HCT116 (cell line): ENCODE measurements at regions not wholly inside any gene's neighbourhood (a gene's known extent, or its start where the extent isn't known, plus 50 kb on each side); places are given as distances from the start of the nearest gene placed in this dataset.

Source experiments
- ATAC-seq: fragments of 200-7000 bp; cut with Tn5 transposase; 2 replicates; pipeline ENCODE4 v1.9.1; 2020; ENCODE audit warnings: mild to moderate bottlenecking, moderate library complexity
- BruUV-seq: library from RNA; stranded (reverse); fragments of 400-500 nt; replicated peaks from 2 replicates; lab custom pipeline; 2021; lab: Mats Ljungman, UMichigan
- CTCF ChIA-PET: fragments of 300-600 bp; sonication (Branson Sonifier 250); formaldehyde crosslinking; loops from one replicate; lab custom pipeline; 2021; ENCODE audit warnings: antibody characterized with exemption; lab: Charles Lee
- POLR2A ChIA-PET: fragments of 300-600, 350-600 bp; sonication (Branson Sonifier 250); formaldehyde crosslinking; loops from one replicate; lab custom pipeline; 2021; ENCODE audit warnings: antibody characterized with exemption; lab: Charles Lee
- RAD21 ChIA-PET, 2 experiments: fragments of 300-600 bp; sonication (Branson Sonifier 250); formaldehyde crosslinking; loops; one replicate each; lab custom pipeline; 2023; ENCODE audit warnings: low total read pairs in 2 of 2; ENCODE audit not compliant: uncharacterized antibody in 2 of 2, unreplicated experiment in 2 of 2, low non-redundant PET in 1 of 2; lab: Charles Lee
- DNase-seq: peaks from one replicate; pipeline ENCODE4 v3.0.0-alpha.2; 2010; ENCODE audit warnings: low read depth, low spot score
- H2AFZ ChIP-seq: fragments of 200-600 bp; shearing (Covaris generic), sonication (generic); 2 replicates; pipeline ENCODE4 v1.6.1; 2017; ENCODE audit warnings: low read depth, mixed run types, mixed read lengths, antibody characterized with exemption, low read length; ENCODE audit not compliant: poor library complexity, severe bottlenecking
- H3K27ac ChIP-seq: 2 replicates; pipeline ENCODE4 v1.5.1; 2012; ENCODE audit warnings: low read depth, low read length
- H3K27me3 ChIP-seq: fragments of 200-600 bp; sonication (generic); 2 replicates; pipeline ENCODE4 v1.6.1; 2016; ENCODE audit warnings: mixed run types, low read length, mixed read lengths; ENCODE audit not compliant: insufficient read depth
- H3K36me3 ChIP-seq, 2 experiments: fragments of 200-500 bp in 1 of 2; fragments of 200-600 bp in 1 of 2; sonication (Bioruptor generic) in 1 of 2; sonication (generic) in 1 of 2; 2 replicates each; pipeline versions ENCODE4 v1.5.1 to v1.6.1; 2014 to 2016; ENCODE audit warnings: low read length in 2 of 2, inconsistent platforms in 1 of 2, mixed read lengths in 1 of 2, mixed run types in 1 of 2; ENCODE audit not compliant: insufficient read depth in 2 of 2, control insufficient read depth in 1 of 2
- H3K4me1 ChIP-seq, 2 experiments: fragments of 200-600 bp in 1 of 2; sonication (generic) in 1 of 2; 2 replicates each; pipeline versions ENCODE4 v1.5.1 to v1.6.1; 2012 to 2017; ENCODE audit warnings: low read length in 2 of 2, inconsistent platforms in 1 of 2, mild to moderate bottlenecking in 1 of 2, mixed read lengths in 1 of 2, mixed run types in 1 of 2, moderate library complexity in 1 of 2; ENCODE audit not compliant: insufficient read depth in 2 of 2, control insufficient read depth in 1 of 2
- H3K4me2 ChIP-seq: fragments of 200-600 bp; sonication (generic); 2 replicates; pipeline ENCODE4 v1.6.1; 2017; ENCODE audit warnings: mixed run types, low read length, mixed read lengths
- H3K4me3 ChIP-seq, 2 experiments: fragments of 200-600 bp in 1 of 2; sonication (generic) in 1 of 2; replicated peaks in 1 of 2; 2 replicates each; pipeline ENCODE4 v1.5.1; 2011 to 2016; ENCODE audit warnings: low read length in 2 of 2, control low read depth in 1 of 2, low read depth in 1 of 2, mild to moderate bottlenecking in 1 of 2, mixed read lengths in 1 of 2, mixed run types in 1 of 2
- H3K79me2 ChIP-seq: fragments of 200-600 bp; sonication (generic); 2 replicates; pipeline ENCODE4 v1.6.1; 2017; ENCODE audit warnings: mild to moderate bottlenecking, mixed run types, low read length, moderate library complexity, mixed read lengths; ENCODE audit not compliant: insufficient read depth
- H3K9ac ChIP-seq: fragments of 200-600 bp; sonication (generic); 2 replicates; pipeline ENCODE4 v1.6.1; 2016; ENCODE audit warnings: low read length, mixed read lengths
- H3K9me2 ChIP-seq: fragments of 200-600 bp; sonication (generic), shearing (Covaris generic); 2 replicates; pipeline ENCODE4 v1.6.1; 2017; ENCODE audit warnings: mixed run types, mild to moderate bottlenecking, moderate library complexity; ENCODE audit not compliant: insufficient read depth
- H3K9me3 ChIP-seq, 2 experiments: fragments of 200-500 bp in 1 of 2; fragments of 200-600 bp in 1 of 2; sonication (Bioruptor generic) in 1 of 2; sonication (generic) in 1 of 2; 2 replicates each; pipeline ENCODE4 v1.6.1; 2014 to 2017; ENCODE audit warnings: low read length in 2 of 2, mixed read lengths in 2 of 2, inconsistent platforms in 1 of 2, low read depth in 1 of 2, mild to moderate bottlenecking in 1 of 2, mixed run types in 1 of 2, moderate library complexity in 1 of 2; ENCODE audit not compliant: control insufficient read depth in 1 of 2, insufficient read depth in 1 of 2
- H4K20me1 ChIP-seq: fragments of 200-600 bp; sonication (generic), shearing (Covaris generic); 2 replicates; pipeline ENCODE4 v1.6.1; 2017; ENCODE audit warnings: mixed run types, mild to moderate bottlenecking, moderate library complexity; ENCODE audit not compliant: insufficient read depth
- ATF3 ChIP-seq: IDR thresholded peaks from 2 replicates; pipeline ENCODE4 v1.6.1; 2012
- CBX3 ChIP-seq: IDR thresholded peaks from 2 replicates; pipeline ENCODE4 v1.6.1; 2012; ENCODE audit warnings: low read depth
- CEBPB ChIP-seq: IDR thresholded peaks from 2 replicates; pipeline ENCODE4 v1.6.1; 2012; ENCODE audit warnings: low read depth
- EGR1 ChIP-seq: IDR thresholded peaks from 2 replicates; pipeline ENCODE4 v1.6.1; 2012; ENCODE audit warnings: low read depth
- ELF1 ChIP-seq: IDR thresholded peaks from 2 replicates; pipeline ENCODE4 v1.6.1; 2012; ENCODE audit warnings: low read depth, borderline replicate concordance
- EZH2 ChIP-seq: fragments of 200-600 bp; sonication (generic); IDR thresholded peaks from 2 replicates; pipeline ENCODE4 v1.6.1; 2017; ENCODE audit warnings: antibody characterized with exemption, mixed run types
- EZH2phosphoT487 ChIP-seq: fragments of 200-600 bp; IDR thresholded peaks from 2 replicates; pipeline ENCODE4 v1.6.1; 2018; ENCODE audit warnings: antibody characterized with exemption, borderline replicate concordance
- POLR2A ChIP-seq: IDR thresholded peaks from 2 replicates; pipeline ENCODE4 v1.7.0; 2011; ENCODE audit warnings: borderline replicate concordance; ENCODE audit not compliant: insufficient read depth, insufficient read length; ENCODE audit errors: extremely low read depth
- POLR2AphosphoS5 ChIP-seq: IDR thresholded peaks from 2 replicates; pipeline ENCODE4 v1.6.1; 2011; ENCODE audit warnings: mild to moderate bottlenecking, low read depth, low read length, moderate library complexity
- RAD21 ChIP-seq: IDR thresholded peaks from 2 replicates; pipeline ENCODE4 v1.6.1; 2012; ENCODE audit warnings: low read depth, mild to moderate bottlenecking
- SIN3A ChIP-seq: IDR thresholded peaks from 2 replicates; pipeline ENCODE4 v1.6.1; 2012; ENCODE audit warnings: low read depth
- SP1 ChIP-seq: IDR thresholded peaks from 2 replicates; pipeline ENCODE4 v1.6.1; 2012; ENCODE audit warnings: low read depth
- TCF7L2 ChIP-seq: IDR thresholded peaks from 2 replicates; pipeline ENCODE4 v1.7.0; 2011; ENCODE audit warnings: borderline replicate concordance, inconsistent platforms; ENCODE audit not compliant: insufficient read depth, insufficient read length; ENCODE audit errors: extremely low read depth
- YY1 ChIP-seq: IDR thresholded peaks from 2 replicates; pipeline ENCODE4 v1.6.1; 2011; ENCODE audit warnings: low read length, low read depth, moderate library complexity, mild to moderate bottlenecking; ENCODE audit not compliant: insufficient replicate concordance; ENCODE audit errors: extremely low read depth
- ZFX ChIP-seq: fragments of 450-650 bp; IDR thresholded peaks from 2 replicates; pipeline ENCODE4 v1.6.1; 2017
- ZNF274 ChIP-seq: fragments of 200-500 bp; sonication (Bioruptor generic); IDR thresholded peaks from 2 replicates; pipeline ENCODE4 v1.6.1; 2014; ENCODE audit warnings: mild to moderate bottlenecking, low read depth, low read length, inconsistent platforms
- intact Hi-C: fragments of 100-400 bp; cut with micrococcal nuclease; formaldehyde crosslinking; loops from 2 replicates; pipeline ENCODE4 v1.10.0; 2022
- TF ChIP-seq, protein P1 (sequence below): IDR thresholded peaks from 2 replicates; pipeline ENCODE4 v1.6.1; 2012; ENCODE audit warnings: low read depth
- TF ChIP-seq, protein P2 (sequence below): IDR thresholded peaks from 2 replicates; pipeline ENCODE4 v1.6.1; 2012

- no peaks in the 10 kb centered on the region for H3K4me1 ChIP-seq
- no peak overlapping the region for H3K4me3 ChIP-seq
- no peaks in the 10 kb centered on the region for H3K9me3 ChIP-seq
- DNase-seq: no peak
- no peaks in the 10 kb centered on the region for H3K36me3 ChIP-seq
- CTCF ChIA-PET: no interaction called here
- H3K27ac ChIP-seq: no peak overlapping the region
- H3K4me2 ChIP-seq: no peak overlapping the region
- POLR2A ChIA-PET: no interaction called here
- RAD21 ChIA-PET: no interaction called here
- BruUV-seq: no TSS peak
- no peaks in the 10 kb centered on the region for H3K9me2 ChIP-seq
- H3K27me3 ChIP-seq: no peaks in the 10 kb centered on the region
- intact Hi-C loops: no loop called here
- no peak for ATAC-seq
- H4K20me1 ChIP-seq: no peaks in the 10 kb centered on the region
- no peak overlapping the region for H3K9ac ChIP-seq
- H2AFZ ChIP-seq: no peak overlapping the region
- no peaks in the 10 kb centered on the region for H3K79me2 ChIP-seq
- TF ChIP-seq SIN3A (no peak), EGR1 (no peak), ZNF274 (no peak), POLR2AphosphoS5 (no peak), POLR2A (no peak), CBX3 (no peak), SP1 (no peak), ELF1 (no peak), ATF3 (no peak), TCF7L2 (no peak), RAD21 (no peak), YY1 (no peak), CEBPB (no peak), ZFX (no peak), EZH2 (no peak), EZH2phosphoT487 (no peak)
- TF ChIP-seq, protein P1, sequence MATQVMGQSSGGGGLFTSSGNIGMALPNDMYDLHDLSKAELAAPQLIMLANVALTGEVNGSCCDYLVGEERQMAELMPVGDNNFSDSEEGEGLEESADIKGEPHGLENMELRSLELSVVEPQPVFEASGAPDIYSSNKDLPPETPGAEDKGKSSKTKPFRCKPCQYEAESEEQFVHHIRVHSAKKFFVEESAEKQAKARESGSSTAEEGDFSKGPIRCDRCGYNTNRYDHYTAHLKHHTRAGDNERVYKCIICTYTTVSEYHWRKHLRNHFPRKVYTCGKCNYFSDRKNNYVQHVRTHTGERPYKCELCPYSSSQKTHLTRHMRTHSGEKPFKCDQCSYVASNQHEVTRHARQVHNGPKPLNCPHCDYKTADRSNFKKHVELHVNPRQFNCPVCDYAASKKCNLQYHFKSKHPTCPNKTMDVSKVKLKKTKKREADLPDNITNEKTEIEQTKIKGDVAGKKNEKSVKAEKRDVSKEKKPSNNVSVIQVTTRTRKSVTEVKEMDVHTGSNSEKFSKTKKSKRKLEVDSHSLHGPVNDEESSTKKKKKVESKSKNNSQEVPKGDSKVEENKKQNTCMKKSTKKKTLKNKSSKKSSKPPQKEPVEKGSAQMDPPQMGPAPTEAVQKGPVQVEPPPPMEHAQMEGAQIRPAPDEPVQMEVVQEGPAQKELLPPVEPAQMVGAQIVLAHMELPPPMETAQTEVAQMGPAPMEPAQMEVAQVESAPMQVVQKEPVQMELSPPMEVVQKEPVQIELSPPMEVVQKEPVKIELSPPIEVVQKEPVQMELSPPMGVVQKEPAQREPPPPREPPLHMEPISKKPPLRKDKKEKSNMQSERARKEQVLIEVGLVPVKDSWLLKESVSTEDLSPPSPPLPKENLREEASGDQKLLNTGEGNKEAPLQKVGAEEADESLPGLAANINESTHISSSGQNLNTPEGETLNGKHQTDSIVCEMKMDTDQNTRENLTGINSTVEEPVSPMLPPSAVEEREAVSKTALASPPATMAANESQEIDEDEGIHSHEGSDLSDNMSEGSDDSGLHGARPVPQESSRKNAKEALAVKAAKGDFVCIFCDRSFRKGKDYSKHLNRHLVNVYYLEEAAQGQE: no peak
- TF ChIP-seq, protein P2, sequence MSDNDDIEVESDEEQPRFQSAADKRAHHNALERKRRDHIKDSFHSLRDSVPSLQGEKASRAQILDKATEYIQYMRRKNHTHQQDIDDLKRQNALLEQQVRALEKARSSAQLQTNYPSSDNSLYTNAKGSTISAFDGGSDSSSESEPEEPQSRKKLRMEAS: no peak
Observed at GRCh38 chr14:71454010-71454409, 478.2 kb upstream of the RGS6 start.
